ENCODE measurements at regions not wholly inside any gene's neighbourhood (a gene's known extent, or its start where the extent isn't known, plus 50 kb on each side); places are given as distances from the start of the nearest gene placed in this dataset.

DNA sequence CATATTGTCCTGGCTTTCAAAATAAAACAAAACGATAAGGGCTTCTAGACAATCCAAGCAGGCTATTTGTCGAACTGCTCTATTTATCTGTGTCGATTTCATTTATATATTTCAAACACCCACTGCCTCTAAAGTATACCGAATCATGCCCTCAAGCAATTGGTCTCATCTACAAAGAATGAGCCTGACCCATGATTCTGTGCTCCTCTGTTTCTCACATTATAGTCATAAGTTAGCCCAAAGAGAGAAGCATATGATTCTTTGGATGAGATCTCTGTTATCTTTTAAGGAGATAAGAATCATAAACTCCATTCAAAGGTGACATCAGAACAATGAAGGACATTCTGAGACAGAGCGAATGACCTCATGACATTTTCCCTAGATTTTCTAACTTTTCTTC lies 191.1 kb downstream of the MAP2K6 start:
- TF ChIP-seq CTCF (IDR thresholded peaks at IDR 0.05; ENCODE audit: insufficient read depth, low read depth, low read length, missing control alignments), result no peak
- DNase-seq (ENCODE audit: low read depth), result no peak
- no peak overlapping the region for H3K4me3 ChIP-seq (ENCODE audit: low read length)

- no peak overlapping the region for H3K4me3 ChIP-seq (ENCODE audit: low read length)
- TF ChIP-seq CTCF (IDR thresholded peaks at IDR 0.05; ENCODE audit: insufficient read depth, low read depth, low read length, missing control alignments), result no peak
- no peak for DNase-seq (ENCODE audit: low read depth)
Measured at GRCh38 chr17:69606142-69606800, 191.8 kb downstream of the MAP2K6 start.

DNA sequence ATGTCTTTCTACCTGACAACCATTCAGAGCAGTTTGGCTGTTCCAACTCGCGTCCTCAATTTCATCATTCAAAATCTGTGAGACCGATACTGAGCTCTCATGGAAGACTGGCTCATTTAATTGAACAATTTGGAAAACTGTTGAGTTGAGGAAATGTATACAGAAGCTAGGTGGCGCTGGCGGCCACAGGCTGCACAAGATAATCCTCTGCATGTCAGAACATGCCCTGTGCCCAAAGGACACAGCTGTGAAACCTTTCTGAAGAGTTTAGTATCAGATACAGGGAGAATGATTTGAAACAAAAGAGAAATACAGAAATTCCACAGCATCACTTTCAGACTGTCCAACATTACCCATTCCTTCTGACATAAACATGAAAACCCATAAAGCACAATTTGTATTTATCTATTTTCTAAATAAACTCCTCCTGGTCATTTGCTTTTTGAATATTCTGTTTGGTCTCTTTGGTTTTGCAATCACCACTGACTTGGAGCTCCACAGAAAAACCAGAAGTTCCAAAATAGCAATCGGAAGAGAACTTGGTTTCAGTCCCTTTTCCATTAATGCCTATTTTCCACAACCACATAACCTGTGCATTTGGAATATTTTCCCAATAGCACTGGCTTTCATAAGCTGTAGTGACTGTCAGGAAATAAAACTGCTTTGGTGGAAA lies 192.8 kb downstream of the MAP2K6 start:
- DNase-seq (ENCODE audit: low read depth), result peak; percentile 90
- no peak overlapping the region for H3K4me3 ChIP-seq (ENCODE audit: low read length)
- peak; percentile 91 for TF ChIP-seq CTCF (IDR thresholded peaks at IDR 0.05; ENCODE audit: insufficient read depth, low read depth, low read length, missing control alignments)

- TF ChIP-seq CTCF (IDR thresholded peaks at IDR 0.05; ENCODE audit: insufficient read depth, low read depth, low read length, missing control alignments), result no peak
- no peak for DNase-seq (ENCODE audit: low read depth)
- H3K4me3 ChIP-seq (ENCODE audit: low read length), result no peak overlapping the region
Measured at GRCh38 chr17:69608141-69608540, 193.6 kb downstream of the MAP2K6 start.

GRCh38 chr17:69608808-69609472 lies 194.4 kb downstream of the MAP2K6 start:
- H3K4me3 ChIP-seq (ENCODE audit: low read length), result no peak overlapping the region
- TF ChIP-seq CTCF (IDR thresholded peaks at IDR 0.05; ENCODE audit: insufficient read depth, low read depth, low read length, missing control alignments), result no peak
- peak; percentile 92 for DNase-seq (ENCODE audit: low read depth)

DNA sequence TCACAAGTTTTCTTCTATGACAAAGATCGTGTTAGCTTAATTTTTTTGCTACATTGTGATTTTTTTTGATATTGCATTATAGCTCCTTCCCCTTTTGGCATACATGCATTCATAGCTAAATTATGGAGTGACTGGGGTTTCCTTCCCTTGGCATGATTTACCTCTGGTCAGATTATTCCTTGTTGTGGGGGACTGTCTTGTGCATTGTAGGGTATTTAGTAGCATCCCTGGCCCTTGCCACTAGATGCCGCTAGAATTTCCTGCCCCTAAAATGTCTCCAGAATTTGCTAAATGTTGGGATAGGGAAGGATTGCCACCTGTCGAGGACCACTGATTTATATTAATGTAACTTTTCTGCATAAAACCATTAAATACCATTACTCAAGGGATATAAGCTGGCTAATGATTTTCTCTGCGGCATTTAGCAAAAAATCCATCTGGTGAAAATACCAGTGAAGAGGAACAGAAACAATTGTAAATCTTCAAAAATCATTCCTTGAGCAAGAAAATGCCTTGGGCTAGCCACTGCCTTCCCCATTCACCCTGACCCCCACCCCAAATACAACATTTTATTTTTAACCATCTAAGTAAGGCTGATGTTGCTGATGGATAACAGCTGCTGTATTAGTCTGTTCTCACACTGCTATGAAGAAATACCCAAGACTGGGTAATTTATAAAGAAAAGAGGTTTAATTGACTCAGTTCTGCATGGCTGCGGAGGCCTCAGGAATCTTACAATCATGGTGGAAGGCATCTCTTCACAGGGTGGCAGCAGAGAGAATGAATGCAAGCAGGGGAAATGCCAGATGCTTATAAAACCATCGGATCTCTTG lies 195.2 kb downstream of the MAP2K6 start:
- peak; percentile 40 for DNase-seq (ENCODE audit: low read depth)
- no peak overlapping the region for H3K4me3 ChIP-seq (ENCODE audit: low read length)
- peak; percentile 74 for TF ChIP-seq CTCF (IDR thresholded peaks at IDR 0.05; ENCODE audit: insufficient read depth, low read depth, low read length, missing control alignments)

All from epithelial cell of esophagus (primary cell).